Body of pancreas (tissue), 4 donors: ENCODE measurements at regions not wholly inside any gene's neighbourhood (a gene's known extent, or its start where the extent isn't known, plus 50 kb on each side); places are given as distances from the start of the nearest gene placed in this dataset.

Experiments used
- POLR2A ChIP-seq, 3 donors: fragments of 450-650 bp; IDR thresholded peaks; one replicate each; pipeline ENCODE4 v1.6.1; 2016; ENCODE audit warnings: antibody characterized with exemption in 3 of 3, mild to moderate bottlenecking in 2 of 3
- TF ChIP-seq, protein P1 (sequence below), 7 experiments: fragments of 450-650 bp in 4 of 7; fragments of 200-600 bp in 3 of 7; sonication (generic) in 3 of 7; IDR thresholded peaks; one replicate each; pipeline ENCODE4 v1.5.1; 2016 to 2019; ENCODE audit warnings: antibody characterized with exemption in 7 of 7

DNA sequence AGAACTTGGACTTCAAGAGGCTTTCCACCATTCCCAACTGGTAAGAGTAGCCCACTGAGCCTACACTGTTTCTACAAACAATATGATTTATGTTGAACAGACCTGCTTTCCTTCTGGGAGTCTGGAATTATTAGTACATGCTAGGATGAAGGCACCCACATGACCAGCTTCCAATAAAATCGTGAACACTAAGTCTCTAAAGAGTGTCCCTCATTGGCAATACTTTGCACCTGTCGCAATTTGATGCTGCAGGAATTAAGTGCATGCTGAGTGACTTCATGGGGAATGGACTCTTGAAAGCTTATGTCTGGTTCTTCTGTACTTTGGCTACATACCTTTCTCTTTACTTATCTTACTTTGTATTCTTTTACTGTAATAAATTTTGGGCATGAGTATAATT lies 305.2 kb upstream of the GHITM start:
- TF ChIP-seq POLR2A (IDR thresholded peaks at IDR 0.05), result no peak
- TF ChIP-seq, protein P1, sequence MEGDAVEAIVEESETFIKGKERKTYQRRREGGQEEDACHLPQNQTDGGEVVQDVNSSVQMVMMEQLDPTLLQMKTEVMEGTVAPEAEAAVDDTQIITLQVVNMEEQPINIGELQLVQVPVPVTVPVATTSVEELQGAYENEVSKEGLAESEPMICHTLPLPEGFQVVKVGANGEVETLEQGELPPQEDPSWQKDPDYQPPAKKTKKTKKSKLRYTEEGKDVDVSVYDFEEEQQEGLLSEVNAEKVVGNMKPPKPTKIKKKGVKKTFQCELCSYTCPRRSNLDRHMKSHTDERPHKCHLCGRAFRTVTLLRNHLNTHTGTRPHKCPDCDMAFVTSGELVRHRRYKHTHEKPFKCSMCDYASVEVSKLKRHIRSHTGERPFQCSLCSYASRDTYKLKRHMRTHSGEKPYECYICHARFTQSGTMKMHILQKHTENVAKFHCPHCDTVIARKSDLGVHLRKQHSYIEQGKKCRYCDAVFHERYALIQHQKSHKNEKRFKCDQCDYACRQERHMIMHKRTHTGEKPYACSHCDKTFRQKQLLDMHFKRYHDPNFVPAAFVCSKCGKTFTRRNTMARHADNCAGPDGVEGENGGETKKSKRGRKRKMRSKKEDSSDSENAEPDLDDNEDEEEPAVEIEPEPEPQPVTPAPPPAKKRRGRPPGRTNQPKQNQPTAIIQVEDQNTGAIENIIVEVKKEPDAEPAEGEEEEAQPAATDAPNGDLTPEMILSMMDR (IDR thresholded peaks at IDR 0.05), result no peak
